ENCODE measurements at regions not wholly inside any gene's neighbourhood (a gene's known extent, or its start where the extent isn't known, plus 50 kb on each side); places are given as distances from the start of the nearest gene placed in this dataset.

DNA sequence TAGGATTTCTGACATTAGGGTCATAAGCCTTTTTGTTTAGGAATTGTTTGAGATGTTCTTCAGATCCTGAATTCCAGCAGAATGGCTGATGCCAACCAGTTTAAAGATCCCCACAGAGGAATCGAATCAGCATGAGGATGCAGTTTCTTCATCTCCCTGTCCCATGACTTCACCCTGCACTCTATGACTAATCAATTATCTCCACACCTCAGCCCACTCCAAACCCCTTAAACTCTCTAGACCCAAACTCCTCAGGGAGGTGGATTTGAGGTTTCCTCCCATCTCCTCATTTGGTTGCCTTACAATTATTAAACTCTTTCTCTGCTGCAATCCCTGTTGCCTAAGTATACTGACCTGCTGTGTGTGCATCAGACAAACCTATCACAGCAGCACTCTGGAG lies 86.5 kb upstream of the CRY1 start:
- Histone ChIP-seq H3K9ac (ENCODE audit: low read length) (no peak overlapping the region), H3K79me2 (ENCODE audit: low read length) (no peaks in the 10 kb centered on the region), H3K9me3 (ENCODE audit: low read length) (no peaks in the 10 kb centered on the region), H4K20me1 (ENCODE audit: low read length) (no peaks in the 10 kb centered on the region), H3K27ac (ENCODE audit: low read length) (no peak overlapping the region), H3K4me3 (ENCODE audit: low read length) (no peak overlapping the region), H3F3A (ENCODE audit: low read length, unreplicated experiment) (no peaks in the 10 kb centered on the region), H3K27me3 (ENCODE audit: low read length) (no peaks in the 10 kb centered on the region), H3K36me3 (ENCODE audit: low read depth, low read length) (no peaks in the 10 kb centered on the region), H3K9me2 (replicated peaks; ENCODE audit: low read length) (no peaks in the 10 kb centered on the region), H2AFZ (ENCODE audit: low read length) (no peak overlapping the region), H3K4me2 (ENCODE audit: low read length) (no peak overlapping the region), H3K4me1 (ENCODE audit: insufficient read depth, low read length) (no peaks in the 10 kb centered on the region)
- CTCF ChIA-PET, result no interaction called here
- DNase-seq (no peak), ATAC-seq (no peak)
- POLR2A ChIA-PET (ENCODE audit: unreplicated experiment), result no interaction called here
- TF ChIP-seq CTCF (conservative IDR thresholded peaks at IDR 0.05; ENCODE audit: low read depth, low read length) (no peak), EZH2phosphoT487 (IDR thresholded peaks at IDR 0.05; ENCODE audit: borderline replicate concordance, low read length) (no peak), EZH2 (IDR thresholded peaks at IDR 0.05; ENCODE audit: low read length, unreplicated experiment) (no peak)
- BruUV-seq (replicated peaks), result no TSS peak
- intact Hi-C loops (cut with micrococcal nuclease), result no loop called here

- Histone ChIP-seq H3K4me3 (ENCODE audit: low read length) (no peak overlapping the region), H3K4me1 (ENCODE audit: insufficient read depth, low read length) (no peaks in the 10 kb centered on the region), H3K27ac (ENCODE audit: low read length) (no peak overlapping the region), H2AFZ (ENCODE audit: low read length) (no peak overlapping the region), H3F3A (ENCODE audit: low read length, unreplicated experiment) (no peaks in the 10 kb centered on the region), H3K9me2 (replicated peaks; ENCODE audit: low read length) (no peaks in the 10 kb centered on the region), H3K36me3 (ENCODE audit: low read depth, low read length) (no peaks in the 10 kb centered on the region), H3K9ac (ENCODE audit: low read length) (no peak overlapping the region), H3K79me2 (ENCODE audit: low read length) (no peaks in the 10 kb centered on the region), H3K4me2 (ENCODE audit: low read length) (no peak overlapping the region), H4K20me1 (ENCODE audit: low read length) (no peaks in the 10 kb centered on the region), H3K27me3 (ENCODE audit: low read length) (no peaks in the 10 kb centered on the region), H3K9me3 (ENCODE audit: low read length) (no peaks in the 10 kb centered on the region)
- ATAC-seq (no peak), DNase-seq (no peak)
- intact Hi-C loops (cut with micrococcal nuclease), result no loop called here
- ChIA-PET CTCF (no interaction called here), POLR2A (ENCODE audit: unreplicated experiment) (no interaction called here)
- no peak for TF ChIP-seq CTCF (conservative IDR thresholded peaks at IDR 0.05; ENCODE audit: low read depth, low read length)
- no peak for TF ChIP-seq EZH2phosphoT487 (IDR thresholded peaks at IDR 0.05; ENCODE audit: borderline replicate concordance, low read length)
- TF ChIP-seq EZH2 (IDR thresholded peaks at IDR 0.05; ENCODE audit: low read length, unreplicated experiment), result no peak
- BruUV-seq (replicated peaks), result no TSS peak
These were observed 86.9 kb upstream of the CRY1 start for GRCh38 chr12:107180272-107180671.

- Histone ChIP-seq H3K79me2 (ENCODE audit: low read length) (no peaks in the 10 kb centered on the region), H3K27me3 (ENCODE audit: low read length) (no peaks in the 10 kb centered on the region), H4K20me1 (ENCODE audit: low read length) (no peaks in the 10 kb centered on the region), H3K9ac (ENCODE audit: low read length) (no peak overlapping the region), H3K4me1 (ENCODE audit: insufficient read depth, low read length) (no peaks in the 10 kb centered on the region), H3K4me3 (ENCODE audit: low read length) (no peak overlapping the region), H2AFZ (ENCODE audit: low read length) (no peak overlapping the region), H3K9me3 (ENCODE audit: low read length) (no peaks in the 10 kb centered on the region), H3F3A (ENCODE audit: low read length, unreplicated experiment) (no peaks in the 10 kb centered on the region), H3K4me2 (ENCODE audit: low read length) (no peak overlapping the region), H3K9me2 (replicated peaks; ENCODE audit: low read length) (no peaks in the 10 kb centered on the region), H3K27ac (ENCODE audit: low read length) (no peak overlapping the region), H3K36me3 (ENCODE audit: low read depth, low read length) (no peaks in the 10 kb centered on the region)
- BruUV-seq (replicated peaks), result no TSS peak
- POLR2A ChIA-PET (ENCODE audit: unreplicated experiment), result no interaction called here
- DNase-seq (no peak), ATAC-seq (no peak)
- intact Hi-C loops (cut with micrococcal nuclease), result no loop called here
- TF ChIP-seq CTCF (conservative IDR thresholded peaks at IDR 0.05; ENCODE audit: low read depth, low read length) (no peak), EZH2 (IDR thresholded peaks at IDR 0.05; ENCODE audit: low read length, unreplicated experiment) (no peak), EZH2phosphoT487 (IDR thresholded peaks at IDR 0.05; ENCODE audit: borderline replicate concordance, low read length) (no peak)
- CTCF ChIA-PET, result no interaction called here
These were observed 91.1 kb upstream of the CRY1 start for GRCh38 chr12:107184359-107184930.

Measured in PC-3 (cell line).